Prostate gland (tissue), 2 donors: ENCODE measurements at regions not wholly inside any gene's neighbourhood (a gene's known extent, or its start where the extent isn't known, plus 50 kb on each side); places are given as distances from the start of the nearest gene placed in this dataset.

Source experiments
- POLR2A ChIP-seq: fragments of 450-650 bp; IDR thresholded peaks from one replicate; pipeline ENCODE4 v1.6.1; 2016; ENCODE audit warnings: antibody characterized with exemption, mild to moderate bottlenecking
- POLR2AphosphoS5 ChIP-seq: sonication (generic); formaldehyde crosslinking; IDR thresholded peaks from one replicate; pipeline ENCODE4 v1.6.1; 2017; ENCODE audit warnings: antibody characterized with exemption
- TF ChIP-seq, protein P1 (sequence below), 4 experiments: fragments of 200-600 bp in 2 of 4; fragments of 450-650 bp in 2 of 4; sonication (generic) in 2 of 4; IDR thresholded peaks; 1 replicate in 3 of 4; 2 replicates in 1 of 4; pipeline ENCODE4 v1.5.1; 2016 to 2019; ENCODE audit warnings: antibody characterized with exemption in 4 of 4, mild to moderate bottlenecking in 2 of 4, moderate library complexity in 2 of 4

DNA sequence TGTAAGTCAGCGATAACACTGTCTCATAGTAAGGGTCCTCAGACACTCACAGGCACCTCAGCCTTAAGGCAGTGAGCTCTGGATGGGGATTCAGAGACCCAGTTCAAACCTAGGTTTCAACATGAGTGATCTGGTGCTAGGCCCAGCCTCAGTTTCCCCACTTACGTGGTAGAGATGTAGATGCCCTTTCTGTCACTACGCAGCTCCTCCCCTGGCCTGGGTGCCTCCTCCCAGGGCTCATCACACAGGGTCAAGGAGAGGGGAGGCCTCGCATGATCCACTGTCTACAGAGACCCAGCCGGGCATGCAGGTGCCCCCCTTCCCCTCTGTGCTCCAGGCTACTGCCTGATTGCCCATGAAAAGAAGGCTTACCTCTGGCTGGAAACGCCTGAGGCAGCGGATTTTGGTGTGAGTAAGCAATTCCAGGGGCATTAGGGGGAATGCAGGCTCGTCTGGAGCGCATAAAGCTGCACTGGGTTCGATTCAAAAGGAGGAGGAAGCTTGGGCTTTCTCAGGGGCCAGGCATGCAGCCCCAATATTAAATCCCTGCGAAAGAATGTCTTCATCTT is 69.8 kb upstream of the ANKRD34C start:
- TF ChIP-seq POLR2A (no peak), POLR2AphosphoS5 (no peak)
- TF ChIP-seq, protein P1, sequence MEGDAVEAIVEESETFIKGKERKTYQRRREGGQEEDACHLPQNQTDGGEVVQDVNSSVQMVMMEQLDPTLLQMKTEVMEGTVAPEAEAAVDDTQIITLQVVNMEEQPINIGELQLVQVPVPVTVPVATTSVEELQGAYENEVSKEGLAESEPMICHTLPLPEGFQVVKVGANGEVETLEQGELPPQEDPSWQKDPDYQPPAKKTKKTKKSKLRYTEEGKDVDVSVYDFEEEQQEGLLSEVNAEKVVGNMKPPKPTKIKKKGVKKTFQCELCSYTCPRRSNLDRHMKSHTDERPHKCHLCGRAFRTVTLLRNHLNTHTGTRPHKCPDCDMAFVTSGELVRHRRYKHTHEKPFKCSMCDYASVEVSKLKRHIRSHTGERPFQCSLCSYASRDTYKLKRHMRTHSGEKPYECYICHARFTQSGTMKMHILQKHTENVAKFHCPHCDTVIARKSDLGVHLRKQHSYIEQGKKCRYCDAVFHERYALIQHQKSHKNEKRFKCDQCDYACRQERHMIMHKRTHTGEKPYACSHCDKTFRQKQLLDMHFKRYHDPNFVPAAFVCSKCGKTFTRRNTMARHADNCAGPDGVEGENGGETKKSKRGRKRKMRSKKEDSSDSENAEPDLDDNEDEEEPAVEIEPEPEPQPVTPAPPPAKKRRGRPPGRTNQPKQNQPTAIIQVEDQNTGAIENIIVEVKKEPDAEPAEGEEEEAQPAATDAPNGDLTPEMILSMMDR (IDR thresholded peaks at IDR 0.05), result no peak
